ENCODE measurements at regions not wholly inside any gene's neighbourhood (a gene's known extent, or its start where the extent isn't known, plus 50 kb on each side); places are given as distances from the start of the nearest gene placed in this dataset.
"Not testable (repeated sequence)": the region's sequence is repeated elsewhere in the genome, so short reads cannot be mapped to it uniquely, and the experiment has no call there.

GRCh38 chr6:120478650-120479049 is 855.6 kb downstream of the TBC1D32 start:
- no peak for DNase-seq

DNA sequence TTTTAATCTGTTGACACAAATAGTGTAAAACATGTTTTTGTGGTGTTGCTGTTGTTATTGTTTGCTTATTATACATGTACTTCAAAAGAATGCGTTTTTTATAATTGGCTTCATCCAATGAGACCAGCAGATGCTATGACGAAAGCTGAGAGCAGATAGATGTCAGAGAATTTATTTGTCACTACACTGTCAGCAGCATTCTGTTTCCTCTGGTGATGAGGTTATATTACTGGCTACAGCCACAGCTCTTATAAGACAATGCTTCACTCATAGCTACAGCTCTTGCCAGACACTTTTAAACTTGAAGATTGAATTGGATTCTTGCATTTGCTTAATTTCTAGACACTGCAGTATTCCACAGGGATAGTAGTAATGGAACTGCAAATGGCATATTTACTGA is 860.5 kb downstream of the TBC1D32 start:
- DNase-seq = no peak

DNA sequence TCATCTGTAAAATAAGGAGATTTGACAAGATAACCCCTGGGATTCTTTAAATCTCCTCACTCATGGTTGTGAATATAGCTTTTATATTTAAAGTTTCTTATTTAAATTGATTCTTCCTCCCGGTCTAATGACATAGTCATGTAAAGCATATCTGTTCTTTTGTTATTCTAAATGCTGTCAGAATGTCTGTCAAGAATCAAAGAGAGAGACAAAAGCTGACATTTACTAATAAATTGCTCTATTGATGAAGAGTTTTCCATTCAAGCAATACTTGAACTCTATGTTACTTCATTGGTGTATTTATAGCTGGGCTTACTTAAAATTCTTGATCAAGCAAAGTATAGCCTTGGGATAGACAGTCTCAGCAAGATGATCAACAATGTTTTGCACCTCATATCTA is 865.8 kb downstream of the TBC1D32 start:
- no peak for DNase-seq

DNA sequence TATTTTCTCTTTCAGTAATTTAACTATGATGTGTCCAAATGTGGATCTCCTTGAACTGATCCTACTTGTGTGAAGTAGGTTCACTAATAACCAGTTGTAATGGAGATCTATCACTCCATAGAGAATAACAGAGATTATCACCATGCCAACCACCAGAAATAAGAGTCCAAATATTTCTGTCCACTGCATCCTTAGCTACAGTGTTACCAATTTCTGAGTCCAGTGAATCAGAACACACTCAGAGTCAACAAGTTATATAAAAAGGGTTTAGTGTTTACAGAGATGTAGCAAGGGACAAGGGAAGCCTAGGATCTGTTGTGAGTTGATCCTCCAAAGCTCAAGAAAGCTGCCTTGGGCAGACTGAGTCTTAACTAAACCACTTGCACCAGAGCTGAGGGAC is 882.8 kb downstream of the TBC1D32 start:
- no peak for DNase-seq

DNA sequence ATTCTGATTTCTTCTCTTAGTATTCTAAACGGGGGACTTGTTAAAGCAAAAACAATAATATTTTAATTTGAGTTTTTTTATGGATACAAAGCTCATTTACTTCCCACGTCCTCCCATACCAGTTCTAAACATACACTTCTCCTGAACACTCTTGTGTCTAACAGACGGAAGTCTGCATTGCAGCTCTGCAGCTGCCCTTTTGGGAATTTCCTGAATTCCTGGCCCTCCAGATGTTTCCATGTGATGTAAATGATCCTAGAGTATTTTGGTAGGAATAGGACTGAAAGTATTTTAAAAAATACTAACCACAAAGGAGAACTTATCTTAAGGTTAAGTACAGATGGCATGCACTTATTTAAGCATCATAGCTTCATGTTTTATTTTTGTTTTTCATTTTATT is 886.7 kb downstream of the TBC1D32 start:
- DNase-seq = no peak

GRCh38 chr6:120432840-120433239 is 901.4 kb downstream of the TBC1D32 start:
- not testable (repeated sequence) for DNase-seq

DNA sequence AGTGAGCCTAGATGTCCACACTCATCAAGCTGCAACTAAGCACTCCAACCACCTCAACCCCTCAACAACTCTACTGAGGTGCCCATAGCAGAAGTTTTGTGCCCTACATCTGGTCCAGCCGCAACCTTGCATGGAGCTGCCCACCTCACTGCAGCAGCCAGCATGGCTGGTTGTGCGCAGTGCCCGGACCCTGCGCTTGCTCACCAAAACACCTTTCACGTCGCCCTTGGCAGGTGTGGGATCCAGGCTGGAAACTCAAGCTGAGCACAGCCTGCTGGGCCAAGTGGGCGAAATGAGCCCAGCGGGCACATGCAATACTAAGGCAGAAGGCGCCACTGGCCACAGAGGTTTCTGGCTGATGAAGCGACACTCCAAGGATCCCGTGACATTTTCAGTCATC is 902.4 kb downstream of the TBC1D32 start:
- DNase-seq = no peak

DNA sequence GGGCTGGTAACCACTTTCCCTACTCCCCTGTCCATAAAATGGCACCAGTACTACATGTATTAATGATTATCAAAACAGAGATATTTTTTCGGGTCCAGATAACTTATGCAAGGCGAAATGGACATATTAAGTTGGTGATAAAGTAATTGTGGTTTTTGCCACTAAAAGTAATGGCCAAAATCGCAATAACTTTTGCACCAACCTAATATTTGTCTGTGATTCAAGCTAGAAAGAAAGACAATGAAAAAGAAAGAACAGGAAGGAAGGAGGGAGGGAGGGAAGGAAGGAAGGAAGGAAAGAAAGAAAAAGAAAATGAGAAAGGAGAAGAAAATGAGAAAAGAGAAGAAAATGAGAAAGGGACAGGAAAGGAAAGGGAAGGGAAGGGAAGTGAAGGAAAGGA is 922.9 kb downstream of the TBC1D32 start:
- no peak for DNase-seq

DNA sequence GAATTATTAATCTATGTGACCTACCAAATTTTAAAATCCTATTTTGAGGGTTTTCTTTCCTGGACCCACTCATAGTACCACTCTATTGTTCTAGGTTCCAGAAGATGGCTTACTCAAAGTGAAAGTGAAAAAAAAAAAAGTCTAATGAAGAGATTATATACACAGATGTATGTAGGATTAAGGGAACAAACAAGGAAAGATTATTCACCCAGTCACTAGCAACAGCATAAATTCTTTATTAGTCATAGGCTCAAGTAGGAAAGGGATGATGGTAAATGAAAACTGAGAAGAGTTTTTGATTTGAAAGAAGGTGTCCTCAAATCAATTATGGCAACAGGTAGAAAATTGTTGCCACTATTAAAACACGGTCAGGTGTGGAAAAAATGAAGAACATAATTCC is 923.7 kb downstream of the TBC1D32 start:
- DNase-seq = no peak

DNA sequence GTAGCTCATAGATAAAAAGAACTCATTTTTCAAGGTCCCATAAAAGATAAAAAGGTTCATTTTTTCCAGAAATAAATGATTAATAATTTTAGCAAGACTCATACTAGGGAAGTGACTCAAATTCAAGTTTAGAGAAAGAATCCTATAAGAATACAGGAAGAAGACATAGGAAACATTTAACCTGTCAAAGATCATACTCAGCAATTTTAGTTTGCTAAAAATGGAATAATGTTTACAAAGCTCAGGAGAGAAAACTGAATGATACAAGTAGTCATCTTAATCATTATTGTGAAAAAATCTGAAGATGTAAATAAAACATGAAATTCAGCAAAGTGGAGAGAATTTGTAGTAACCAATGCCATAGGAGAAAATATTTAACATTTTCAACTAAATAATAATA is 926.6 kb downstream of the TBC1D32 start:
- DNase-seq = no peak

DNA sequence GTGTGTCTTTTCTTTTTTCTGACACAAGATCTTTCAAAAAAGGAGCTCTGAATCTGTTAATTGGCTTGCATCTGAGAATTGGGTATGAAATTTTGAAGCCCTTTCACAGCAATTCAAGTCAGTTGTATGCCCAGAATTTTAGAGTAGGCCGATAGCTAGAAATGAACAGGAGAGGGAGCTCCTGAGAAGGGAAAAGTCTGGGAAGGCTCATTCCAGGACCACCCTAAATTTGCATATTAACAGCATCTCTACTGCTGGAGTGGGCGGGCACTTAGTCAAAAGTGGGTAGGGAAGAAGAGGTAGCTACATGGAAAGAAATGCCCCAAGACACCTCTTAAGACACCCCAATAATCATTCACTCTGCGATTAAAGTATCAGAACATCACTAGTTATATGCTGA is 928.3 kb downstream of the TBC1D32 start:
- no peak for DNase-seq

DNA sequence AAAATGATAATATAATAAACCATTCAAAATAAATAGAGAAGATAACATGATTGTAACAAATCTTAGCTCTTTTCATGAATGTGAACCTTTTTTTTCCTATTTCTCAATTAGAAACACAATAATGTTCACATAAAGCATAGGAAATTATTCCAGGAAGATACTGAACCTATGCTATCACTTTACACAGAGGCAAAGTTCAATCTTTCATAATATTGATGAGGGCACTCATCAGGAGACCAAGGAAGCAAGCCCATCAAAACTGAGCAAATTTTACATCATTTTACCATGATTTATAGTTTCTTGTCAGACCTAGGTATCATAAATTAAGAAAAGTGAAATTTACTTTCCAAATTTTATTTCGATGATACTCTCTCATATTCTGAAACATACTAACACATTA is 938.5 kb downstream of the TBC1D32 start:
- DNase-seq = no peak

GRCh38 chr6:120395330-120395729 is 939.0 kb downstream of the TBC1D32 start:
- no peak for DNase-seq

DNA sequence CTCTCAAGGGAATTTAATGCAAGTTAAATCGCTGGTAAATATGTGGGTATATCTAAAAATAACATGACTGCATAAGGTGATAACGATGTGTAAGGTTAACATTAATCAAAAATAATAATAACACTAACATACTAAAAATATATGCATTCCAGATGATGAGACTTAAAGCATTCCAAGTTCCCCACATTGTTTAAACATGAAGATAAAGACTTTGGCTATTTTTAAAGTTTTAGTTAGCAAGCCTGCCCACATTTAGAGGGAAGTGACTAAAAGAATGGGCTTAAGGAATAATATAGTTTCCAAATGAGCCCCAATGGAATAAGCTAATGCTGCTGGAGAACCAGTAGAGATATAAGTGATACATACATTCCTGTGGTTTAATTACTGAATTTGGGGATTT is 941.3 kb downstream of the TBC1D32 start:
- DNase-seq = no peak

DNA sequence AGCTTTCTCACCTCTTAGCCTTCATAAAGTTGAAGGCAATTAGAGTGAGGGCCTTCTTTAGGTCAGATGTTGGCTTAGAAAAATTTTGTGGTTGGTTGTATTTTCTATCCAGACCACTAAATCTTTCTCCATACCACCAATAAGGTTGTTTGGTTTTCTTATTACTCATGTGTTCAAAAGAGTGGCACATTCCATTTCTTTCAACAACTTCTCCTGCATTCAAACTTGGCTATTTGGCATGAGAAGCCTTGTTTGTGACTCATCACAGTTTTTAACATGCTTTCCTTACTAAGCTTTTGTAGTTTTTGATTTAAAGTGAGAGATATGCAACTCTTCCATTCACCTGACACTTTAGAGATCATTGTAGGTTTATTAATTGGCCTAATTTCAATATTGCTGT is 949.6 kb downstream of the TBC1D32 start:
- DNase-seq = no peak

DNA sequence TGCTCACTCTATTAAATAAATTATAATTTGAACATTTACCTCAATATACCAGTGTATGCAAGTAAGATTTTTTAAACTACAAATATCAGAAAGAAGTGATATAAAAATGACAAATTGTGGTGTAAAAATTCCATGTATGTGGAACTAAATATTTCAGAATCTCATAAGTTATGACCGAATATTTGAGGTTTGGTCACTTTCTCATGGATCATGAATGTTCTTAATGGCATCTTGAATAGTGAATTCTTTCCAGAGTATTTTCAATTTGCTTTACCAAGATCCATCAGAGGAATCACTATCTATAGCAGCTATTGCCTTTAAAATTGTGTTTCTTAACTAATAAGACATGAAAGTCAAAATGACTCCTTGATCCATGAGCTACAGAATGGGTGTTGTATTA is 950.6 kb downstream of the TBC1D32 start:
- no peak for DNase-seq

- no peak for DNase-seq
These were observed 955.6 kb downstream of the TBC1D32 start for GRCh38 chr6:120378582-120379220.

DNA sequence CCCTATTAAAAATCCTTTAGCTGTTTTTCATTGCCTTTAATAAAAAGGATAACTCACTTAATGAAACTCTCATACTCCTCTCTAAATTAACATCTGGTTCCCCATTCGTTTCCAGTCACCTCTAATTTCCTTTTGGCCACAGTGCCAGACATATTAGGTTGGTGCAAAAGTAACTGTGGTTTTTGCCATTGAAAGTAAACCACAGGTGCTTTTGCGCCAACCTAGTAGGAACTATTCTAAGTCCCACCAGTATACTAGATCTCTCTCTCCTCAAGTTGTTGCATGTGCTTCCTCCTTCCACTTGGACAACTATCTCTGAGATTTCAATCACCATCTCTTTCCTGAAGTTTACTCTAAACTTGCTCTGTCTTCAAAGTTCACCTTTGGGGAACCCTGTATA is 961.1 kb downstream of the TBC1D32 start:
- no peak for DNase-seq

GRCh38 chr6:120363429-120363828 is 970.9 kb downstream of the TBC1D32 start:
- no peak for DNase-seq

GRCh38 chr6:120358535-120358934 is 975.7 kb downstream of the TBC1D32 start:
- DNase-seq = not testable (repeated sequence)

DNA sequence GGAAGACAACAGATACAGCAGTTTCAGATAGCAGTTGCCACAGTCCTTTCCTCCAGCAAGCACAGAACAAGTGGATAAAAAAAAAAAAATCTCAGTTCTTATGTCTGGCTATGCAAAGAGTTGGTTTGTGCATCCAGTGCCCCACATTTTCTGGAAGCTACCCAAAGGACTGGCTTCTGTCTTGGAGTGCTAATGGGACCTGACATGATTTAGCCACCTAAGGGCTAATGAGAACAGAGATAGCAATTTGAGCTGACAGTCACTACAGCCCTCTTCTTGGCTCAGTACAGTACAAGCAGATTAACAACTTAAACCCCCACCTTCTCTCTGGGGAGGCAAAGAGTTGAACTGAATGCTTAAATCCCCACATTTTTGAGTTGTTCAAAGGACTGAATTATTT is 976.8 kb downstream of the TBC1D32 start:
- DNase-seq = no peak

- DNase-seq = no peak
These were observed 978.5 kb downstream of the TBC1D32 start for GRCh38 chr6:120355822-120356221.

- peak; percentile 1 for DNase-seq
These were observed 979.7 kb downstream of the TBC1D32 start for GRCh38 chr6:120354452-120355098.

DNA sequence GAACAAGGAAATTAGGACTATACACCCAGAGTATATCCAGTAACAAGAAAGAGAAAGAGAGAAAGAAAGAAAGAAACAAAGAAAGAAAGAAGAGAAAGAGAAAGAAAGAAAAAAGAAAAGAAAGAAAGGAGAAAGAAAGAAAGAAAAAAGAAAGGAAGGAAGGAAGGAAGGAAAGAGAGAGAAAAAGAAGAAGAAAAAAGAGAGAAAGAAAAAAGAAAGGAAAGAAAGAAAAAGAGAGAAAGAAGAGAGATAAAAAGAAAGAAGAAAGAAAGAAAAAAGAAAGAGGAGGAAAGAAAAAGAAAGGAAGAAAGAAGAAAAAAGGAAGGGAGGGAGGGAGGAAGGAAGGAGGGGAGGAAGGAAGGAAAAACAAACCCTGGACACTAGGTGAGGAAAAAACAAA is 981.8 kb downstream of the TBC1D32 start:
- no peak for DNase-seq

DNA sequence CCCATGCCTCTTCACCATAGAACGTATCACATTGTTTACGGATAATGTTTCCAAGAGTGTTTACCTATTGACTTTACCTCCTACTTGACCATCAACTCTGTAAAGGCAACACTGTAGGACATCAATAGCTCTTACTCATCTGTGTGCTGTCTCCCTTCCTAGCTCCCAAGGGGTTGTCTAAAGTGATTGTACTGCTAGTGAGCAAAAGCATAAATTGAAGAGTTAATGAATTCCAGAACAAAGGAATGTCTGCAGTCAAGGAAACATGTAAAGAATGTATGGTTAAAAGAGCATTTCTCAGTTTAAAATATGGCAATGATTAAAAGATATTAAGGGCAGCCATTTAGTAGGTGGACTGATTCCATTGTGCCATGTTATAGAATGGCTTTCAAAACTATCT is 985.4 kb downstream of the TBC1D32 start:
- no peak for DNase-seq
